HG02870 (cell line): ENCODE measurements at regions not wholly inside any gene's neighbourhood (a gene's known extent, or its start where the extent isn't known, plus 50 kb on each side); places are given as distances from the start of the nearest gene placed in this dataset.
"Not testable (repeated sequence)": the region's sequence is repeated elsewhere in the genome, so short reads cannot be mapped to it uniquely, and the experiment has no call there.

Source experiments
- ATAC-seq: cut with Tn5 transposase; IDR thresholded peaks from one replicate; pipeline ENCODE4 v1.9.1; 2021; ENCODE audit warnings: mild to moderate bottlenecking, moderate library complexity; ENCODE audit not compliant: unreplicated experiment

GRCh38 chr14:105940534-105941225, 414.3 kb downstream of the TMEM121 start:
- no peak for ATAC-seq

GRCh38 chr14:105941226-105942166, 415.1 kb downstream of the TMEM121 start:
- ATAC-seq: no peak

GRCh38 chr14:105942725-105943124, 416.3 kb downstream of the TMEM121 start:
- ATAC-seq: not testable (repeated sequence)

- ATAC-seq: no peak
Measured at GRCh38 chr14:105943973-105944602, 417.7 kb downstream of the TMEM121 start.

- no peak for ATAC-seq
Measured at GRCh38 chr14:105944632-105945610, 418.5 kb downstream of the TMEM121 start.

GRCh38 chr14:105945896-105946295, 419.5 kb downstream of the TMEM121 start:
- no peak for ATAC-seq

GRCh38 chr14:105947599-105947998, 421.2 kb downstream of the TMEM121 start:
- ATAC-seq: no peak

GRCh38 chr14:105948955-105949354, 422.6 kb downstream of the TMEM121 start:
- not testable (repeated sequence) for ATAC-seq

GRCh38 chr14:105950364-105950892, 424.0 kb downstream of the TMEM121 start:
- not testable (repeated sequence) for ATAC-seq

- no peak for ATAC-seq
Measured at GRCh38 chr14:105951399-105951798, 425.0 kb downstream of the TMEM121 start.

GRCh38 chr14:105952222-105952621, 425.8 kb downstream of the TMEM121 start:
- no peak for ATAC-seq

GRCh38 chr14:105952826-105953225, 426.4 kb downstream of the TMEM121 start:
- no peak for ATAC-seq

GRCh38 chr14:105961625-105962024, 435.2 kb downstream of the TMEM121 start:
- ATAC-seq: not testable (repeated sequence)

GRCh38 chr14:105962532-105962931, 436.1 kb downstream of the TMEM121 start:
- no peak for ATAC-seq

GRCh38 chr14:105968291-105968690, 441.9 kb downstream of the TMEM121 start:
- no peak for ATAC-seq

GRCh38 chr14:105969026-105969425, 442.6 kb downstream of the TMEM121 start:
- not testable (repeated sequence) for ATAC-seq

GRCh38 chr14:105970821-105971220, 444.4 kb downstream of the TMEM121 start:
- not testable (repeated sequence) for ATAC-seq

GRCh38 chr14:105971593-105972500, 445.5 kb downstream of the TMEM121 start:
- ATAC-seq: no peak

GRCh38 chr14:105974902-105975301, 448.5 kb downstream of the TMEM121 start:
- no peak for ATAC-seq
